IMR-90 (cell line): ENCODE measurements at regions not wholly inside any gene's neighbourhood (a gene's known extent, or its start where the extent isn't known, plus 50 kb on each side); places are given as distances from the start of the nearest gene placed in this dataset.

Experiments
- ATAC-seq: fragments of 200-7000 bp; cut with Tn5 transposase; 2 replicates; pipeline ENCODE4 v1.9.1; 2020; ENCODE audit warnings: low read depth, mild to moderate bottlenecking, moderate library complexity
- BruUV-seq: library from RNA; stranded (reverse); fragments of 400-500 nt; replicated peaks from 2 replicates; lab custom pipeline; 2021; lab: Mats Ljungman, UMichigan
- CTCF ChIA-PET: fragments of 300-600 bp; formaldehyde crosslinking; extraction: SDS; loops from one replicate; lab custom pipeline; 2021; ENCODE audit warnings: antibody characterized with exemption; lab: Yijun Ruan, JAX
- POLR2A ChIA-PET: fragments of 300-600 bp; sonication (Branson Sonifier 250); formaldehyde crosslinking; loops from one replicate; lab custom pipeline; 2022; ENCODE audit warnings: antibody characterized with exemption; ENCODE audit not compliant: unreplicated experiment; lab: Charles Lee
- DNase-seq: peaks from one replicate; pipeline ENCODE4 v3.0.0; 2013
- H2AFZ ChIP-seq: replicated peaks from 2 replicates; pipeline ENCODE3; 2013; ENCODE audit warnings: low read length, mild to moderate bottlenecking; ENCODE audit not compliant: poor library complexity
- H2AK5ac ChIP-seq: 2 replicates; pipeline ENCODE4 v1.6.1; 2013; ENCODE audit warnings: low read depth, low read length, inconsistent platforms
- H2AK9ac ChIP-seq: replicated peaks from 2 replicates; pipeline ENCODE3; 2013; ENCODE audit warnings: mild to moderate bottlenecking, low read depth, low read length, moderate library complexity; ENCODE audit not compliant: poor library complexity
- H2BK120ac ChIP-seq: 2 replicates; pipeline ENCODE4 v1.6.1; 2013; ENCODE audit warnings: low read depth, low read length, inconsistent platforms
- H2BK15ac ChIP-seq: 3 replicates; pipeline ENCODE4 v1.6.1; 2013; ENCODE audit warnings: low read depth, low read length, inconsistent platforms
- H2BK20ac ChIP-seq: 2 replicates; pipeline ENCODE4 v1.6.1; 2013; ENCODE audit warnings: low read depth, mild to moderate bottlenecking, inconsistent platforms, low read length, moderate library complexity
- H2BK5ac ChIP-seq: 2 replicates; pipeline ENCODE4 v1.6.1; 2013; ENCODE audit warnings: mild to moderate bottlenecking, low read depth, low read length, inconsistent platforms; ENCODE audit not compliant: poor library complexity, severe bottlenecking
- H3K14ac ChIP-seq: replicated peaks from 2 replicates; pipeline ENCODE4 v1.6.1; 2013; ENCODE audit warnings: low read depth, low read length, inconsistent platforms
- H3K18ac ChIP-seq: 2 replicates; pipeline ENCODE4 v1.6.1; 2013; ENCODE audit warnings: low read depth, low read length, control low read depth
- H3K23ac ChIP-seq: 2 replicates; pipeline ENCODE4 v1.6.1; 2013; ENCODE audit warnings: low read depth, low read length, inconsistent platforms
- H3K27ac ChIP-seq: 2 replicates; pipeline ENCODE4 v1.5.1; 2013; ENCODE audit warnings: mild to moderate bottlenecking, control low read depth, low read length; ENCODE audit not compliant: insufficient read depth
- H3K27me3 ChIP-seq: 2 replicates; pipeline ENCODE4 v1.6.1; 2013; ENCODE audit warnings: low read length; ENCODE audit not compliant: control insufficient read depth, insufficient read depth
- H3K36me3 ChIP-seq: 2 replicates; pipeline ENCODE4 v1.6.1; 2013; ENCODE audit warnings: low read length, mixed read lengths; ENCODE audit not compliant: control insufficient read depth, insufficient read depth
- H3K4ac ChIP-seq: 2 replicates; pipeline ENCODE4 v1.6.1; 2013; ENCODE audit warnings: low read depth, low read length, inconsistent platforms
- H3K4me1 ChIP-seq: 2 replicates; pipeline ENCODE4 v1.6.1; 2013; ENCODE audit warnings: low read length, mixed read lengths; ENCODE audit not compliant: control insufficient read depth, insufficient read depth
- H3K4me2 ChIP-seq: 2 replicates; pipeline ENCODE4 v1.6.1; 2013; ENCODE audit warnings: low read depth, mild to moderate bottlenecking, control low read depth, low read length, moderate library complexity
- H3K4me3 ChIP-seq: 2 replicates; pipeline ENCODE4 v1.5.1; 2013; ENCODE audit warnings: low read depth, mild to moderate bottlenecking, control low read depth, low read length, moderate library complexity; ENCODE audit not compliant: insufficient read depth
- H3K56ac ChIP-seq: 2 replicates; pipeline ENCODE4 v1.6.1; 2013; ENCODE audit warnings: low read length, inconsistent platforms; ENCODE audit not compliant: insufficient read depth; ENCODE audit errors: extremely low read depth
- H3K79me1 ChIP-seq, 2 experiments: 2 replicates each; pipeline ENCODE4 v1.6.1; 2013; ENCODE audit warnings: low read length in 2 of 2, inconsistent platforms in 1 of 2, low read depth in 1 of 2
- H3K9ac ChIP-seq: 2 replicates; pipeline ENCODE4 v1.6.1; 2013; ENCODE audit warnings: low read depth, low read length, control low read depth
- H3K9me1 ChIP-seq: 2 replicates; pipeline ENCODE4 v1.6.1; 2013; ENCODE audit warnings: low read length, inconsistent platforms; ENCODE audit not compliant: insufficient read depth
- H3K9me3 ChIP-seq: 2 replicates; pipeline ENCODE4 v1.6.1; 2013; ENCODE audit warnings: low read length; ENCODE audit not compliant: control insufficient read depth, insufficient read depth
- H4K20me1 ChIP-seq: 2 replicates; pipeline ENCODE4 v1.6.1; 2013; ENCODE audit warnings: low read length, inconsistent platforms; ENCODE audit not compliant: insufficient read depth
- H4K5ac ChIP-seq: 2 replicates; pipeline ENCODE4 v1.6.1; 2013; ENCODE audit warnings: mild to moderate bottlenecking, low read depth, low read length, control low read depth
- H4K8ac ChIP-seq, 2 experiments: 2 replicates each; pipeline ENCODE4 v1.6.1; 2013; ENCODE audit warnings: low read depth in 2 of 2, low read length in 2 of 2, control low read depth in 1 of 2, inconsistent platforms in 1 of 2
- H4K91ac ChIP-seq: 2 replicates; pipeline ENCODE4 v1.6.1; 2013; ENCODE audit warnings: low read depth, low read length, inconsistent platforms; ENCODE audit not compliant: insufficient read depth
- BHLHE40 ChIP-seq: fragments of 150-350 bp; IDR thresholded peaks from 2 replicates; pipeline ENCODE4 v1.6.1; 2016; ENCODE audit warnings: mild to moderate bottlenecking, low read depth, low read length
- CEBPB ChIP-seq: IDR thresholded peaks from 2 replicates; pipeline ENCODE4 v1.6.1; 2012; ENCODE audit warnings: low read depth, low read length, improper control_type of control experiment
- CHD1 ChIP-seq: IDR thresholded peaks from 2 replicates; pipeline ENCODE4 v1.6.1; 2012; ENCODE audit warnings: low read depth, low read length, improper control_type of control experiment
- ELK1 ChIP-seq: fragments of 150-350 bp; IDR thresholded peaks from 2 replicates; pipeline ENCODE4 v1.6.1; 2016; ENCODE audit warnings: low read depth, mild to moderate bottlenecking, low read length, moderate library complexity, borderline replicate concordance
- FOS ChIP-seq: fragments of 150-350 bp; IDR thresholded peaks from 2 replicates; pipeline ENCODE4 v1.6.1; 2016; ENCODE audit warnings: low read depth, low read length
- MAFK ChIP-seq: IDR thresholded peaks from 2 replicates; pipeline ENCODE4 v1.6.1; 2012; ENCODE audit warnings: low read depth, low read length, improper control_type of control experiment
- MAZ ChIP-seq: IDR thresholded peaks from 2 replicates; pipeline ENCODE4 v1.6.1; 2012; ENCODE audit warnings: low read depth, mild to moderate bottlenecking, low read length, improper control_type of control experiment, moderate library complexity, borderline replicate concordance
- MXI1 ChIP-seq: IDR thresholded peaks from 2 replicates; pipeline ENCODE4 v1.6.1; 2012; ENCODE audit warnings: low read depth, mild to moderate bottlenecking, low read length, moderate library complexity, borderline replicate concordance
- NFE2L2 ChIP-seq: fragments of 150-350 bp; IDR thresholded peaks from 2 replicates; pipeline ENCODE4 v1.6.1; 2016; ENCODE audit warnings: low read depth, mild to moderate bottlenecking, low read length
- POLR2A ChIP-seq: IDR thresholded peaks from 2 replicates; pipeline ENCODE4 v1.6.1; 2012; ENCODE audit warnings: mild to moderate bottlenecking, low read depth, low read length
- RCOR1 ChIP-seq: IDR thresholded peaks from 2 replicates; pipeline ENCODE4 v1.6.1; 2012; ENCODE audit warnings: mild to moderate bottlenecking, low read length, improper control_type of control experiment; ENCODE audit not compliant: insufficient replicate concordance
- RFX5 ChIP-seq: IDR thresholded peaks from 2 replicates; pipeline ENCODE4 v1.8.0; 2012; ENCODE audit warnings: low read depth, mild to moderate bottlenecking, low read length, moderate library complexity
- USF2 ChIP-seq: fragments of 150-350 bp; IDR thresholded peaks from 2 replicates; pipeline ENCODE4 v1.6.1; 2017; ENCODE audit warnings: mild to moderate bottlenecking, antibody characterized with exemption, low read length, low read depth
- WGBS, 2 experiments: methylation state at CpG; one replicate each; pipeline versions ENCODE4 v1.1.5 to v1.1.7; 2013; ENCODE audit warnings: missing lambda C conversion rate in 2 of 2; ENCODE audit not compliant: insufficient read length in 1 of 2; ENCODE audit errors: extremely low coverage in 2 of 2; 5-methylcytosine and 5-hydroxymethylcytosine counted together
- dilution Hi-C: fragments of 300-500 bp; cut with HindIII; formaldehyde crosslinking; loops from one replicate; pipeline ENCODE4 v1.14.3; 2018; ENCODE audit warnings: low sequenced_read_pairs; ENCODE audit not compliant: unreplicated experiment
- in situ Hi-C: fragments of 300-500 bp; cut with MboI; formaldehyde crosslinking; loops from 3 replicates; pipeline ENCODE4 v1.14.3; 2019; ENCODE audit warnings: low sequenced_read_pairs, inconsistent platforms, mixed read lengths
- intact Hi-C: fragments of 100-400 bp; cut with micrococcal nuclease; formaldehyde crosslinking; loops from 2 replicates; pipeline ENCODE4 v1.10.0; 2022

GRCh38 chr2:64396001-64396400, 58.0 kb upstream of the LGALSL start:
- H3K27me3 ChIP-seq = peaks cover 15% of the 10 kb centered on the region
- H3K9me1 ChIP-seq = no peaks in the 10 kb centered on the region
- WGBS, 2 experiments = no CpG with 5 or more reads among the region's 5 CpGs
- TF ChIP-seq RFX5 (no peak), CHD1 (no peak), MXI1 (no peak), FOS (no peak), RCOR1 (no peak), BHLHE40 (no peak), MAZ (no peak), MAFK (no peak), ELK1 (no peak), CEBPB (no peak), POLR2A (no peak), NFE2L2 (no peak), USF2 (no peak)
- no peak overlapping the region for H3K56ac ChIP-seq
- no peak overlapping the region for H2BK5ac ChIP-seq
- H3K4ac ChIP-seq = no peak overlapping the region
- intact Hi-C loops (no loop called here), in situ Hi-C loops (no loop called here), dilution Hi-C loops (no loop called here)
- no peaks in the 10 kb centered on the region for H3K36me3 ChIP-seq
- ATAC-seq (no peak), DNase-seq (no peak)
- BruUV-seq = no TSS peak
- H3K27ac ChIP-seq = no peak overlapping the region
- no peak overlapping the region for H3K23ac ChIP-seq
- no peak overlapping the region for H3K4me3 ChIP-seq
- no peaks in the 10 kb centered on the region for H3K9me3 ChIP-seq
- H3K4me2 ChIP-seq = no peak overlapping the region
- no peak overlapping the region for H4K8ac ChIP-seq
- H2AK9ac ChIP-seq = no peak overlapping the region
- H3K14ac ChIP-seq = no peak overlapping the region
- no peak overlapping the region for H4K91ac ChIP-seq
- no peaks in the 10 kb centered on the region for H4K20me1 ChIP-seq
- no peak overlapping the region for H2BK15ac ChIP-seq
- no peak overlapping the region for H2AFZ ChIP-seq
- H3K9ac ChIP-seq = no peak overlapping the region
- no peak overlapping the region for H2AK5ac ChIP-seq
- peaks cover 2% of the 10 kb centered on the region; the same call in 1 of the 2 replicates for H3K4me1 ChIP-seq
- no peaks in the 10 kb centered on the region for H3K79me1 ChIP-seq
- no peak overlapping the region for H2BK20ac ChIP-seq
- H3K18ac ChIP-seq = no peak overlapping the region
- no peak overlapping the region for H4K5ac ChIP-seq
- ChIA-PET POLR2A (no interaction called here), CTCF (no interaction called here)
- no peak overlapping the region for H2BK120ac ChIP-seq
